ENCODE measurements at regions not wholly inside any gene's neighbourhood (a gene's known extent, or its start where the extent isn't known, plus 50 kb on each side); places are given as distances from the start of the nearest gene placed in this dataset.

DNA sequence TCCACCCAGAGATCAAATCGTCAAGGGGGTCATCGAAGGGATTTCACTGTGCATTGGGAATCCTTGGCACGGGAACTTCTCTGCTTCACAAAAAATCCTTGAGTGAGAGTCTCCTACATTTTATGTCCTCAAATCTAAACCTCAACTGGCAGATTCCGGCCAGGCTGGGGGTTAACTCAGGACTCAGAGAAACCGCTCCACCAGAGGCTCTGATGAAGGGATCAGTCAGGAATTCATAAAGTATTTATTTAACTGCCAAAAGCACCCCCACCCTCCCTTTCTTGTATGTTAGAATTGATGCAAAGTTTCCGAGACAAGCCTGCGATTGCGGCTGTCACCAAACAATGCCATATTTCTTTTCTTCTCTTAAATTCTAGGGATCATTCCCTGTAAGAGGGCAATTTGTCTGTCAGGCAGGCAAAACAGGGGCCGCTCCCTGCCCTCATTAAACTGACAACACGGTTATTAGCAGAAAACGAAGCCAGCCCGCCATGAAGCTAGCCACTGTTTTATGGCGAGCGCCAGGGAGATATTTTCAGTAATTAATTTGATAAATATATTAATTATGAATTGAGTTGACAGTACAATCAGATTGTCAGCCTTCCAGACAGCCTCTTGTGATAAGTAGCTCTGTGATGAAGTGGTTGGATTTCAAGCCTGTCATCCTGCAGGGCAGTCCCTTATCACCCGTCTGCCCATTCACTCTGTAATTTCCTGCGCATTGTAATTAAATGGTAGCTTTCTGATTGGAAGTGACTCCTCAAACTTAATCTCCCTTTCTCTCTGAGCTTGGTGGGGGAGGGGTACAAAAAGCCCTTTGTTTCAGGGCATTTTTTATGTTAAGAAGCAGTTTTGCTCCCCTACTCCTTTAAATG, 153.0 kb upstream of the GPR26 start:
- BruUV-seq (replicated peaks): no TSS peak
- no peak overlapping the region for H2AFZ ChIP-seq (ENCODE audit: low read length)
- no peaks in the 10 kb centered on the region for H3K79me2 ChIP-seq (ENCODE audit: insufficient read depth, low read length)
- H4K20me1 ChIP-seq (ENCODE audit: insufficient read depth, low read length): no peaks in the 10 kb centered on the region
- CTCF ChIA-PET (ENCODE audit: low intra/inter-chr PET ratio, low total read pairs): no interaction called here
- peaks cover 0 to 5% of the 10 kb centered on the region in 2 experiments; a peak in 3 of 5 replicates for H3K27me3 ChIP-seq (ENCODE audit: control insufficient read depth in 1 of 2, insufficient read depth in 2 of 2, low read length in 2 of 2)
- H3K36me3 ChIP-seq (replicated peaks in 1 of 2; ENCODE audit: control insufficient read depth in 1 of 2, insufficient read depth in 2 of 2, low read length in 2 of 2): no peaks in the 10 kb centered on the region
- WGBS (ENCODE audit: low lambda C conversion rate): 57% methylated on average over 16 of the region's 16 CpGs
- H3K27ac ChIP-seq (ENCODE audit: extremely low read length, insufficient read depth, low read length): no peak overlapping the region
- no peak overlapping the region for H3K4me2 ChIP-seq (ENCODE audit: low read depth, low read length)
- no peak overlapping the region for H3K9ac ChIP-seq (ENCODE audit: insufficient read depth, low read depth, low read length)
- H3K4me1 ChIP-seq (ENCODE audit: insufficient read depth, low read length): no peaks in the 10 kb centered on the region
- no peak for ATAC-seq
- DNase-seq (ENCODE audit: low spot score): no peak
- intact Hi-C loops (cut with micrococcal nuclease; ENCODE audit: unreplicated experiment): no loop called here
- in situ Hi-C loops (cut with HindIII; ENCODE audit: extremely low pct_ligation_motif_present, low pct_unique_long_range_greater_than_20kb): no loop called here
- POLR2A ChIA-PET: no interaction called here
- TF ChIP-seq, protein P1, sequence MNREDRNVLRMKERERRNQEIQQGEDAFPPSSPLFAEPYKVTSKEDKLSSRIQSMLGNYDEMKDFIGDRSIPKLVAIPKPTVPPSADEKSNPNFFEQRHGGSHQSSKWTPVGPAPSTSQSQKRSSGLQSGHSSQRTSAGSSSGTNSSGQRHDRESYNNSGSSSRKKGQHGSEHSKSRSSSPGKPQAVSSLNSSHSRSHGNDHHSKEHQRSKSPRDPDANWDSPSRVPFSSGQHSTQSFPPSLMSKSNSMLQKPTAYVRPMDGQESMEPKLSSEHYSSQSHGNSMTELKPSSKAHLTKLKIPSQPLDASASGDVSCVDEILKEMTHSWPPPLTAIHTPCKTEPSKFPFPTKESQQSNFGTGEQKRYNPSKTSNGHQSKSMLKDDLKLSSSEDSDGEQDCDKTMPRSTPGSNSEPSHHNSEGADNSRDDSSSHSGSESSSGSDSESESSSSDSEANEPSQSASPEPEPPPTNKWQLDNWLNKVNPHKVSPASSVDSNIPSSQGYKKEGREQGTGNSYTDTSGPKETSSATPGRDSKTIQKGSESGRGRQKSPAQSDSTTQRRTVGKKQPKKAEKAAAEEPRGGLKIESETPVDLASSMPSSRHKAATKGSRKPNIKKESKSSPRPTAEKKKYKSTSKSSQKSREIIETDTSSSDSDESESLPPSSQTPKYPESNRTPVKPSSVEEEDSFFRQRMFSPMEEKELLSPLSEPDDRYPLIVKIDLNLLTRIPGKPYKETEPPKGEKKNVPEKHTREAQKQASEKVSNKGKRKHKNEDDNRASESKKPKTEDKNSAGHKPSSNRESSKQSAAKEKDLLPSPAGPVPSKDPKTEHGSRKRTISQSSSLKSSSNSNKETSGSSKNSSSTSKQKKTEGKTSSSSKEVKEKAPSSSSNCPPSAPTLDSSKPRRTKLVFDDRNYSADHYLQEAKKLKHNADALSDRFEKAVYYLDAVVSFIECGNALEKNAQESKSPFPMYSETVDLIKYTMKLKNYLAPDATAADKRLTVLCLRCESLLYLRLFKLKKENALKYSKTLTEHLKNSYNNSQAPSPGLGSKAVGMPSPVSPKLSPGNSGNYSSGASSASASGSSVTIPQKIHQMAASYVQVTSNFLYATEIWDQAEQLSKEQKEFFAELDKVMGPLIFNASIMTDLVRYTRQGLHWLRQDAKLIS (CRISPR knock-in tag; IDR thresholded peaks at IDR 0.05): no peak
- TF ChIP-seq ZFP90 (CRISPR knock-in tag; IDR thresholded peaks at IDR 0.05; ENCODE audit: borderline replicate concordance) (no peak), ZNF598 (CRISPR knock-in tag; IDR thresholded peaks at IDR 0.05; ENCODE audit: borderline replicate concordance) (no peak), ZNF282 (IDR thresholded peaks at IDR 0.05; ENCODE audit: partially characterized antibody) (no peak), TRIM24 (CRISPR knock-in tag; IDR thresholded peaks at IDR 0.05) (no peak)
- TF ChIP-seq, protein P2, sequence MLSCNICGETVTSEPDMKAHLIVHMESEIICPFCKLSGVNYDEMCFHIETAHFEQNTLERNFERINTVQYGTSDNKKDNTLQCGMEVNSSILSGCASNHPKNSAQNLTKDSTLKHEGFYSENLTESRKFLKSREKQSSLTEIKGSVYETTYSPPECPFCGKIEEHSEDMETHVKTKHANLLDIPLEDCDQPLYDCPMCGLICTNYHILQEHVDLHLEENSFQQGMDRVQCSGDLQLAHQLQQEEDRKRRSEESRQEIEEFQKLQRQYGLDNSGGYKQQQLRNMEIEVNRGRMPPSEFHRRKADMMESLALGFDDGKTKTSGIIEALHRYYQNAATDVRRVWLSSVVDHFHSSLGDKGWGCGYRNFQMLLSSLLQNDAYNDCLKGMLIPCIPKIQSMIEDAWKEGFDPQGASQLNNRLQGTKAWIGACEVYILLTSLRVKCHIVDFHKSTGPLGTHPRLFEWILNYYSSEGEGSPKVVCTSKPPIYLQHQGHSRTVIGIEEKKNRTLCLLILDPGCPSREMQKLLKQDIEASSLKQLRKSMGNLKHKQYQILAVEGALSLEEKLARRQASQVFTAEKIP (CRISPR knock-in tag; IDR thresholded peaks at IDR 0.05; ENCODE audit: borderline replicate concordance): no peak
- FAIRE-seq: no peak
- H3K4me3 ChIP-seq (replicated peaks in 1 of 3; ENCODE audit: insufficient read depth in 1 of 3, low read depth in 2 of 3, low read length in 3 of 3): no peak overlapping the region
- H3K9me3 ChIP-seq (ENCODE audit: low read length): no peaks in the 10 kb centered on the region

Measured in HepG2 (cell line).